ENCODE measurements at regions not wholly inside any gene's neighbourhood (a gene's known extent, or its start where the extent isn't known, plus 50 kb on each side); places are given as distances from the start of the nearest gene placed in this dataset.

- Histone ChIP-seq H2AFZ (ENCODE audit: low read length) (no peak overlapping the region), H3K27me3 (ENCODE audit: low read length) (peaks cover 62% of the 10 kb centered on the region), H3K4me2 (ENCODE audit: low read length) (no peak overlapping the region), H3K9ac (ENCODE audit: low read length) (no peak overlapping the region), H3K79me2 (ENCODE audit: low read length) (no peaks in the 10 kb centered on the region), H3K4me1 (ENCODE audit: insufficient read depth, low read length) (no peaks in the 10 kb centered on the region), H3K4me3 (ENCODE audit: low read length) (no peak overlapping the region), H3K9me3 (ENCODE audit: low read length) (no peaks in the 10 kb centered on the region), H3K9me2 (replicated peaks; ENCODE audit: low read length) (no peaks in the 10 kb centered on the region), H3F3A (ENCODE audit: low read length, unreplicated experiment) (no peaks in the 10 kb centered on the region), H3K36me3 (ENCODE audit: low read depth, low read length) (no peaks in the 10 kb centered on the region), H4K20me1 (ENCODE audit: low read length) (no peaks in the 10 kb centered on the region), H3K27ac (ENCODE audit: low read length) (no peak overlapping the region)
- POLR2A ChIA-PET (ENCODE audit: unreplicated experiment): no interaction called here
- DNase-seq (no peak), ATAC-seq (no peak)
- TF ChIP-seq CTCF (conservative IDR thresholded peaks at IDR 0.05; ENCODE audit: low read depth, low read length) (no peak), EZH2phosphoT487 (IDR thresholded peaks at IDR 0.05; ENCODE audit: borderline replicate concordance, low read length) (no peak), EZH2 (IDR thresholded peaks at IDR 0.05; ENCODE audit: low read length, unreplicated experiment) (no peak)
- intact Hi-C loops (cut with micrococcal nuclease): no loop called here
- CTCF ChIA-PET: no interaction called here
- no TSS peak for BruUV-seq (replicated peaks)
Measured at GRCh38 chr6:9943026-9943425, 471.8 kb downstream of the TFAP2A start.

DNA sequence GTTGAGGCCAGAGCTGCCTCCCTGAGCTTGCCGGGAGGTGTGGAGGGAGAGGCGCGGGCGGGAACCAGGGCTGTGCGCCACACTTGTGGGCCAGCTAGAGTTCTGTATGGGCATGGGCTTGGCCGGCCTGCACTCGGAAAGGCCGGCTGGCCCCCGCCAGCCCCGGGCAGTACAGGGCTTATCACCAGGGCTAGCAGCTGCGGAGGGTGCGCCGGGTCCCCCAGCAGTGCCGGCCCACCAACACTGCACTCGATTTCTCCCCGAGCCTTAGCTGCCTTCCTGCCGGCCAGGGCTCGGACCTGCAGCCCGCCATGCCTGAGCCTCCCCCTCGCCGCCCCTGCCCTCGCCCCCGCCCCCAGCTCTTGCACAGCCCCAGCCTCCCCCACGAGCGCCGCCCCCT lies 472.7 kb downstream of the TFAP2A start:
- H4K20me1 ChIP-seq (ENCODE audit: low read length): no peaks in the 10 kb centered on the region
- H3K36me3 ChIP-seq (ENCODE audit: low read depth, low read length): no peaks in the 10 kb centered on the region
- H3K4me1 ChIP-seq (ENCODE audit: insufficient read depth, low read length): no peaks in the 10 kb centered on the region
- no peaks in the 10 kb centered on the region for H3F3A ChIP-seq (ENCODE audit: low read length, unreplicated experiment)
- ATAC-seq: no peak
- H3K4me2 ChIP-seq (ENCODE audit: low read length): no peak overlapping the region
- ChIA-PET CTCF (no interaction called here), POLR2A (ENCODE audit: unreplicated experiment) (no interaction called here)
- no peak overlapping the region for H2AFZ ChIP-seq (ENCODE audit: low read length)
- no peaks in the 10 kb centered on the region for H3K79me2 ChIP-seq (ENCODE audit: low read length)
- H3K9me2 ChIP-seq (replicated peaks; ENCODE audit: low read length): no peaks in the 10 kb centered on the region
- no peak overlapping the region for H3K27ac ChIP-seq (ENCODE audit: low read length)
- H3K9me3 ChIP-seq (ENCODE audit: low read length): no peaks in the 10 kb centered on the region
- no peak for DNase-seq
- no TSS peak for BruUV-seq (replicated peaks)
- TF ChIP-seq EZH2 (IDR thresholded peaks at IDR 0.05; ENCODE audit: low read length, unreplicated experiment): no peak
- no peak for TF ChIP-seq EZH2phosphoT487 (IDR thresholded peaks at IDR 0.05; ENCODE audit: borderline replicate concordance, low read length)
- no peak for TF ChIP-seq CTCF (conservative IDR thresholded peaks at IDR 0.05; ENCODE audit: low read depth, low read length)
- intact Hi-C loops (cut with micrococcal nuclease): no loop called here
- H3K27me3 ChIP-seq (ENCODE audit: low read length): peaks cover 70% of the 10 kb centered on the region
- H3K4me3 ChIP-seq (ENCODE audit: low read length): no peak overlapping the region
- H3K9ac ChIP-seq (ENCODE audit: low read length): no peak overlapping the region

DNA sequence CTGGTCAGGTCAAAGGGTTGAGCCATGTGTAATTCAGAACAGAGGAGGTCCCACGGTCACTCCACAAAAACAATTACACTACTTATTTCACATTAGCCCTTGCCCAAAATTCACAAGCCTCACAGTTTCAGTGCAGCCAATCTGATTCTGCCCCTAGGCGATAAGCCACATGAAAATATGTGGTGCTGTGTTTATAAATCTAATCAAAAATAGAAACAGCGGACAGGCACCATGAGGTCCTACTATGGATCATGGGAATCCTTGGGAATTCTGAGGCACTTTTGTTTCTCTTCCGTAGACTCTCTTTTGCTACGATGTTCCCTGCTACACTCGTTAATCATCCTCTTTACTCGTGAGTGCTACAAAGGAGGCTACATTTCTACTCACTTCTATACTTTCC lies 476.1 kb downstream of the TFAP2A start:
- ChIA-PET CTCF (no interaction called here), POLR2A (ENCODE audit: unreplicated experiment) (no interaction called here)
- Histone ChIP-seq H3K4me3 (ENCODE audit: low read length) (no peak overlapping the region), H3K9ac (ENCODE audit: low read length) (no peak overlapping the region), H3K4me2 (ENCODE audit: low read length) (no peak overlapping the region), H3K79me2 (ENCODE audit: low read length) (no peaks in the 10 kb centered on the region), H3K4me1 (ENCODE audit: insufficient read depth, low read length) (no peaks in the 10 kb centered on the region), H3K27me3 (ENCODE audit: low read length) (peaks cover 67% of the 10 kb centered on the region), H4K20me1 (ENCODE audit: low read length) (no peaks in the 10 kb centered on the region), H3F3A (ENCODE audit: low read length, unreplicated experiment) (no peaks in the 10 kb centered on the region), H3K9me3 (ENCODE audit: low read length) (no peaks in the 10 kb centered on the region), H3K9me2 (replicated peaks; ENCODE audit: low read length) (no peaks in the 10 kb centered on the region), H3K36me3 (ENCODE audit: low read depth, low read length) (no peaks in the 10 kb centered on the region), H2AFZ (ENCODE audit: low read length) (no peak overlapping the region), H3K27ac (ENCODE audit: low read length) (no peak overlapping the region)
- no peak for DNase-seq
- intact Hi-C loops (cut with micrococcal nuclease): no loop called here
- ATAC-seq: no peak
- no peak for TF ChIP-seq CTCF (conservative IDR thresholded peaks at IDR 0.05; ENCODE audit: low read depth, low read length)
- no peak for TF ChIP-seq EZH2phosphoT487 (IDR thresholded peaks at IDR 0.05; ENCODE audit: borderline replicate concordance, low read length)
- no peak for TF ChIP-seq EZH2 (IDR thresholded peaks at IDR 0.05; ENCODE audit: low read length, unreplicated experiment)
- no TSS peak for BruUV-seq (replicated peaks)

Data from PC-3 (cell line).